IPS-NIHi11 (cell line): ENCODE measurements at regions not wholly inside any gene's neighbourhood (a gene's known extent, or its start where the extent isn't known, plus 50 kb on each side); places are given as distances from the start of the nearest gene placed in this dataset.

ENCODE experiments used
- DNase-seq: peaks from one replicate; pipeline ENCODE4 v3.0.0; 2012; ENCODE audit warnings: mixed read lengths, low spot score

- no peak for DNase-seq
Observed at GRCh38 chr18:77990131-77990530, 740.5 kb downstream of the GALR1 start.

- DNase-seq: no peak
Observed at GRCh38 chr18:77990901-77991300, 741.3 kb downstream of the GALR1 start.

- no peak for DNase-seq
Observed at GRCh38 chr18:77992057-77992456, 742.4 kb downstream of the GALR1 start.

- no peak for DNase-seq
Observed at GRCh38 chr18:77993188-77993981, 743.7 kb downstream of the GALR1 start.

- DNase-seq: no peak
Observed at GRCh38 chr18:77995593-77995992, 745.9 kb downstream of the GALR1 start.

GRCh38 chr18:77996737-77997136 is 747.1 kb downstream of the GALR1 start:
- DNase-seq: no peak

GRCh38 chr18:78001811-78002210 is 752.2 kb downstream of the GALR1 start:
- DNase-seq: no peak

GRCh38 chr18:78006006-78006773 is 756.5 kb downstream of the GALR1 start:
- peak; percentile 41 for DNase-seq

- peak; percentile 31 for DNase-seq
Observed at GRCh38 chr18:78006774-78007260, 757.2 kb downstream of the GALR1 start.

GRCh38 chr18:78010363-78010762 is 760.7 kb downstream of the GALR1 start:
- no peak for DNase-seq

GRCh38 chr18:78017869-78018268 is 768.2 kb downstream of the GALR1 start:
- no peak for DNase-seq

- DNase-seq: no peak
Observed at GRCh38 chr18:78021196-78021595, 771.5 kb downstream of the GALR1 start.

- DNase-seq: no peak
Observed at GRCh38 chr18:78031589-78031988, 781.9 kb downstream of the GALR1 start.

- DNase-seq: no peak
Observed at GRCh38 chr18:78031991-78032390, 782.3 kb downstream of the GALR1 start.

- DNase-seq: no peak
Observed at GRCh38 chr18:78032574-78032973, 782.9 kb downstream of the GALR1 start.

GRCh38 chr18:78034755-78035154 is 785.1 kb downstream of the GALR1 start:
- no peak for DNase-seq

GRCh38 chr18:78041218-78041617 is 791.6 kb downstream of the GALR1 start:
- no peak for DNase-seq

GRCh38 chr18:78046631-78047030 is 797.0 kb downstream of the GALR1 start:
- no peak for DNase-seq

- DNase-seq: no peak
Observed at GRCh38 chr18:78049281-78049680, 799.6 kb downstream of the GALR1 start.

GRCh38 chr18:78054801-78055200 is 805.2 kb downstream of the GALR1 start:
- no peak for DNase-seq

GRCh38 chr18:78056011-78056410 is 806.4 kb downstream of the GALR1 start:
- no peak for DNase-seq

GRCh38 chr18:78069784-78070664 is 820.4 kb downstream of the GALR1 start:
- no peak for DNase-seq
